Lower leg skin (tissue), 3 donors: ENCODE measurements at regions not wholly inside any gene's neighbourhood (a gene's known extent, or its start where the extent isn't known, plus 50 kb on each side); places are given as distances from the start of the nearest gene placed in this dataset.

Experiments used
- CTCF ChIP-seq, 3 donors: fragments of 450-650 bp; IDR thresholded peaks; one replicate each; pipeline ENCODE4 v1.5.1; 2016; ENCODE audit warnings: antibody characterized with exemption in 3 of 3, mild to moderate bottlenecking in 3 of 3, moderate library complexity in 2 of 3
- POLR2A ChIP-seq, 2 donors: fragments of 450-650 bp; IDR thresholded peaks; one replicate each; pipeline ENCODE4 v1.6.1; 2016 to 2017; ENCODE audit warnings: antibody characterized with exemption in 2 of 2, mild to moderate bottlenecking in 1 of 2, moderate library complexity in 1 of 2

GRCh38 chr3:147324356-147324755 lies 82.0 kb downstream of the ZIC4 start:
- TF ChIP-seq CTCF (IDR thresholded peaks at IDR 0.05) (no peak), POLR2A (IDR thresholded peaks at IDR 0.05) (no peak)
